HEK293 (cell line): ENCODE measurements at regions not wholly inside any gene's neighbourhood (a gene's known extent, or its start where the extent isn't known, plus 50 kb on each side); places are given as distances from the start of the nearest gene placed in this dataset.
A peak's percentile ranks its signal among the peaks of the same experiment; 100 is the strongest.

ENCODE experiments used
- PRDM1 ChIP-seq: fragments of 450-650 bp; formaldehyde crosslinking; IDR thresholded peaks from 2 replicates; pipeline ENCODE4; 2016; ENCODE audit warnings: missing biosample characterization, missing genetic modification characterization
- ZNF140 ChIP-seq: fragments of 450-650 bp; formaldehyde crosslinking; IDR thresholded peaks from 2 replicates; pipeline ENCODE4 v1.5.1; 2016; ENCODE audit warnings: missing biosample characterization, missing genetic modification characterization
- ZNF510 ChIP-seq: fragments of 450-650 bp; formaldehyde crosslinking; IDR thresholded peaks from 2 replicates; pipeline ENCODE4 v1.5.1; 2018; ENCODE audit warnings: mild to moderate bottlenecking, missing genetic modification characterization, missing biosample characterization; ENCODE audit not compliant: insufficient replicate concordance
- TF ChIP-seq, protein P1 (sequence below): fragments of 450-650 bp; formaldehyde crosslinking; IDR thresholded peaks from 2 replicates; pipeline ENCODE4 v1.5.1; 2016; ENCODE audit warnings: missing biosample characterization, missing genetic modification characterization, low read depth
- TF ChIP-seq, protein P2 (sequence below): fragments of 450-650 bp; formaldehyde crosslinking; IDR thresholded peaks from 2 replicates; pipeline ENCODE4 v1.5.1; 2016; ENCODE audit warnings: missing biosample characterization, missing genetic modification characterization

GRCh38 chr10:60646966-60647796 is 131.1 kb upstream of the CDK1 start:
- TF ChIP-seq ZNF140 = no peak
- TF ChIP-seq, protein P1, sequence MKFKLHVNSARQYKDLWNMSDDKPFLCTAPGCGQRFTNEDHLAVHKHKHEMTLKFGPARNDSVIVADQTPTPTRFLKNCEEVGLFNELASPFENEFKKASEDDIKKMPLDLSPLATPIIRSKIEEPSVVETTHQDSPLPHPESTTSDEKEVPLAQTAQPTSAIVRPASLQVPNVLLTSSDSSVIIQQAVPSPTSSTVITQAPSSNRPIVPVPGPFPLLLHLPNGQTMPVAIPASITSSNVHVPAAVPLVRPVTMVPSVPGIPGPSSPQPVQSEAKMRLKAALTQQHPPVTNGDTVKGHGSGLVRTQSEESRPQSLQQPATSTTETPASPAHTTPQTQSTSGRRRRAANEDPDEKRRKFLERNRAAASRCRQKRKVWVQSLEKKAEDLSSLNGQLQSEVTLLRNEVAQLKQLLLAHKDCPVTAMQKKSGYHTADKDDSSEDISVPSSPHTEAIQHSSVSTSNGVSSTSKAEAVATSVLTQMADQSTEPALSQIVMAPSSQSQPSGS (tag by site-specific recombination) = no peak
- no peak for TF ChIP-seq ZNF510
- no peak for TF ChIP-seq PRDM1 (tag by site-specific recombination)
- TF ChIP-seq, protein P2, sequence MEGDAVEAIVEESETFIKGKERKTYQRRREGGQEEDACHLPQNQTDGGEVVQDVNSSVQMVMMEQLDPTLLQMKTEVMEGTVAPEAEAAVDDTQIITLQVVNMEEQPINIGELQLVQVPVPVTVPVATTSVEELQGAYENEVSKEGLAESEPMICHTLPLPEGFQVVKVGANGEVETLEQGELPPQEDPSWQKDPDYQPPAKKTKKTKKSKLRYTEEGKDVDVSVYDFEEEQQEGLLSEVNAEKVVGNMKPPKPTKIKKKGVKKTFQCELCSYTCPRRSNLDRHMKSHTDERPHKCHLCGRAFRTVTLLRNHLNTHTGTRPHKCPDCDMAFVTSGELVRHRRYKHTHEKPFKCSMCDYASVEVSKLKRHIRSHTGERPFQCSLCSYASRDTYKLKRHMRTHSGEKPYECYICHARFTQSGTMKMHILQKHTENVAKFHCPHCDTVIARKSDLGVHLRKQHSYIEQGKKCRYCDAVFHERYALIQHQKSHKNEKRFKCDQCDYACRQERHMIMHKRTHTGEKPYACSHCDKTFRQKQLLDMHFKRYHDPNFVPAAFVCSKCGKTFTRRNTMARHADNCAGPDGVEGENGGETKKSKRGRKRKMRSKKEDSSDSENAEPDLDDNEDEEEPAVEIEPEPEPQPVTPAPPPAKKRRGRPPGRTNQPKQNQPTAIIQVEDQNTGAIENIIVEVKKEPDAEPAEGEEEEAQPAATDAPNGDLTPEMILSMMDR (tag by site-specific recombination) = peak; percentile 52; the same call in 1 of the 2 replicates
